Nucleus accumbens (tissue), 56 donors: ENCODE measurements at regions not wholly inside any gene's neighbourhood (a gene's known extent, or its start where the extent isn't known, plus 50 kb on each side); places are given as distances from the start of the nearest gene placed in this dataset.

Experiments used
- DNase-seq, 56 donors: peaks; one replicate each; lab custom pipeline; 2025; lab: John Stamatoyannopoulos, UW

DNA sequence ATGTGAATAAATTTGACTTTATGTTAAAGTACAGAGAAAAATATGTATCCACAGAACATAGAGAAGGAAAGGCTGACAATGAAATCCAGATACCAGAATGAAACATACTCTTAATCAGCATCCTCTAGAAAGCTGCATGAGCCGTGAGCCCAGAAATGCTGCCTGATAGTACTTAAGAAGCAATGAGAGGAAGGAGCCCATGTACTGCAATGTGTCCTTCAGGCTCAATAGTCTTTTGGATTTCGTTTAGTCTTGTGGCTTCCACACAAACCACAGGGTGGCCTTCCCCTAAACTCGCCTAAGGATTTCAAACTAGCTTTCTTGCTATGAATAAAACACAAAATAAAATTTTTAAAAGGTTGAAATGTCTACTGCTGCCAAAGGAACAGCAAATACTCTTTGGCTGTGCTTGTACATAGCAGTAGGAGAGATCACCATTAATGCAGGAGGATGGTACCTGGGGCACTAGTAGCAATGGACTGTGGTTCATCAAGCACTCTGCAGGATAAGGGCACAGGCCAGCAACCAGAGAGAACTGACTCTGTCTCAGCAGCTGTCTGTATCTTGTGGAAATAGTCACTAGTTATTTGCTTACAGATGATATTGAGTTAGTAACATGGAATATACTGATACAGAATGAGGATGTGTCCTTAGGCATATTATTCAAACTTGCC lies 988.3 kb upstream of the LRFN5 start:
- no peak for DNase-seq

DNA sequence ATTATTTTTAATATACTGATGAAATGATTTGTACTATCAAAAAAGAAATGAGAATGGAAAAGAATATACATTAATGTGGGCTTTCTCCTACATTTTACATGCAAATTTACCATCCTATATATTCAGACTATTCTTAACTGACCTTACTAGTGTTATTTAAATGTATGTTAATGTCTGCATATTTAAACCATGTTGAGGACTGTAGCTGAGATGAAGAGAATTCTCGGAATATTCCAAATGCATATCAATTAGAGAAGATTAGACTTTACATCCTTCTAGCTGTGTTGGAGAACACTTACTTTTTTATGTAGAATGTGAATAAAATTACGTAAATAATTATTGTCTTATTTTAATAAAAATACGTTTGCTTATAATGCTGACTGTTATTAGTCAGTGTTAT lies 990.1 kb upstream of the LRFN5 start:
- DNase-seq: no peak

DNA sequence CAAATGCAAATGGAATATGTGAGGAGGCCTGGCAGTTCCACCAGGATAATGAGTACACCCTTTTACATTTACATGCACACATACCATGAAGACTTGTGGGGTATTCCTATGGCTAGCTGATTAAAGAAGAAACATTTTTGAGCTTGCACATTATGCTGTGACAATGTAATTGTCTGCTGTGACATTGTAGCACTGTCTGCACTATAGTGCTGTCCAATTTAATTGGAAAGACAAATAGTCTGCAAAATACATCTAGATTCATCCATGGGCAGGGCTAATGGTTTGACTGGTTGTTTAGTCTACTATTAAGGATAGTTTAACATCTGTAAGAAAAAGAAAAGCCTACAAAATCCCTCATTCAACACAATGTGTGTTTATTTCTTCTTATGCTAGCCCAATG lies 1005.6 kb upstream of the LRFN5 start:
- DNase-seq: no peak

DNA sequence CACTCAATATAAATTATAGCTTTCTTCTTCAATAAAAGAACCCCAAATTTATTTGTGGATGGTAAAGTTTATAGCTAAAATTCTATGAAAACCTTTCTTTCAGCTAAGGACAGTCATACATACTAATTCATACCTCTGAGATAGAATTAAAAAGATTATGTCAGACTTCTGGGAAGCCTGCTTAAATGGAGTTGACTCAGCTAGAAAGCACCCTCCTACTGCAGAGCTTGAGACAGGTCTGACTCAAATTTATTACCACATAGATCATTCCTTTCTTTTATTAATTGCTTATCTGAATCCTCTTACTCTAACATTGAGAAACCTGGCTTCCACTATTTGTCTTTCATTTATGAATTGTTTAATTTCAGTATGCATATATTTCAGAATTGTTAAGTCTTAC lies 1007.0 kb upstream of the LRFN5 start:
- peak in 1 of 56 donors; percentile 2 for DNase-seq

DNA sequence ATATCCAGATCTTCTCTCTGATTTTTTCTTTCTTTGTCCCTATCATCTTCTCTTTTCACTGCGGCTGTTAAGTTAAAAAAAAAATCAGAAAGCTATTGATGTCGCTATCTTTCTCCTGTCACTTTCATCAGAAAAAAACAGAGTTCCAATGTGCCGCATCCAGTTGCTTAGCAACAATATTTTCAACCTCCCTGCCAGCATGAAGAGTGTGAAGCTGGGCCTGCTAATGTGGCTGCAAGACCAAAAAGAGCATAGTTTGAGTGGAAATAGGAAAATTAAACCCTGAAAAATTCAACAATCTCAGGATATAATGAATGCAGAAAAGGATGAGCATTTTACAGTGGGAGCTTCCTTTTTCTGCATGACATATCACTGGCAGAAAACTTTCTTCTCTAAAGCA lies 1025.4 kb upstream of the LRFN5 start:
- DNase-seq: no peak

DNA sequence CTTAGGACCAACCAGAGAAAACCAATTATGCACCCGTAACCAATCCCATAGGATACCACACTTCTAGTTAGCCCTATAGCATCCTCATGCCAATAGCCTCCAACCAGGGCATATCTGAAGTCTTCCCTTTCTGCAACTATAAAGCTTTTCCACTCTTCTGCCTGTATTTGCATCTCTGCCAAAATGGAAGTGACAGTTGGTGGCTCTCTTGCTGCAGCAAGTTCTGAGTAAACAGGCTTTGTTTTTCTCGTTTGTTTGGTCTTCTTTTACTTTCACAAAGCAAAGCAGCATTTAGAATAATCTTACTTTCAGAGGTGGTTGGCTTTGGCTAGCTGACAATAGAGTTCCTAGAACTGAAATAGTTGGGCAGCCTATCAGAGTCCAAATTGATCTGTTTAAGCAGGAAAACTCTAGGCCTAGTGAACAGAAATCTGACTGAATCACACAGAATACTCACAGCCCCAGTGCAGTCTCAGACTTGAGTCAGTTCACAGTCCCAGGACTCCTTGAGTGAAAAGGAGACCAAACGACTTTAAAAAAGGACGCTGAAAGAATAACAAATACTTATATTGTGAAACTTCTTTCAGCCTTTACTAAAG lies 1029.7 kb upstream of the LRFN5 start:
- DNase-seq: no peak

DNA sequence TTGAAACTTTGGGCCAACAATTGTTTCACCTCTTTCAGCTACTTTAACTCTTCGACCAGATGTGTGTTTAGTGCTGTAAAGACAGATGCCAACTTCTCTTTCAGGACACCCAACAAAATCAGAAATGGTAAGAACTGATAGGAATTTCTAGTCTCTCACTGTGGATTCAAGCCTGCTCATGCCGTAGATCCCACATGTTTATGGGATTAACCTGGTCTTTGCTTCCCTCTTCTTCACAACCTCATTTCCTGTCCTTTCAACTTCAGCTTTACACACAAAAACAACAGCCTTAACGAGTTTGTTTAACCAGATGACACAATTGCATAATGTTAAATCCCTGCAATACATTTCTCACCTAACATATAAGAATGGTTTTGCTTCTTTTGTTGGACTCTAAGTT lies 1031.9 kb upstream of the LRFN5 start:
- no peak for DNase-seq

DNA sequence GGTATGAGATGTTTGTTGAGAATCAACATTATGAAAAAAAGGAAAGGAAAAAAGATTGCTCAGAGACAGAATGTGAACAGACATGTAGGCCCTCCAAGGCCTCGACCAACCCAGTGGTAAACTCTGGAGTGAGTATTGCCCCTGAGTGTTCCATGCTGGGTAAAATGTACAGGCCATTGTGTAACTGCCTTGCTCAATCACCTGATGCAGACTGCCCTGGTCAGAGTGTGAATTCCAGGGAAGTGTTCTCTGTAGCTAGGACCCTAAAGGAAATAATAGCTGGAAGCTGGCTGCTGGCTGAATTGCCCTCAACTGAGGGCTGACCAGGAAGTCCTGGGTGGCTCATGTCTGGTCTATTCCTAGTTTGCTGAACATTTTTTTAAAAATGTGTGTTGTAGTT lies 1081.4 kb upstream of the LRFN5 start:
- DNase-seq: no peak

DNA sequence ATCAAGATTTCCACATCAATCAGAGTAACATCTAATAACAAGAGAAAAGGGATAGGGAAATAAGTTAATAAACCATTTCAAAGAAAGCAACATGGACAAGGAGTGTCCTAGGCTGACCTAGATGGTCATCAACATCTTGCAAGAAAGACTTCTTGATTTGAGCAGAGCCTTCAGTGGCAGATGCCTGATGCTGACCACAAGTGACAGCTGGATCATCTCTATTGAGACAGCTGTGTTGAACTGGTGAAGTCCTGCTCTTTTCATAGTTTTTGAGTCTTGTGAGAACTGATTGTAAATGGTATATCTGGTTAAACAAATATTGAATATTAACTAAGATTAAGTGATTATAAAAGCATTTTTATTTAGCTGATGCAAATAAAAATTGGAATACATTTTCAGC lies 1083.6 kb upstream of the LRFN5 start:
- DNase-seq: no peak

DNA sequence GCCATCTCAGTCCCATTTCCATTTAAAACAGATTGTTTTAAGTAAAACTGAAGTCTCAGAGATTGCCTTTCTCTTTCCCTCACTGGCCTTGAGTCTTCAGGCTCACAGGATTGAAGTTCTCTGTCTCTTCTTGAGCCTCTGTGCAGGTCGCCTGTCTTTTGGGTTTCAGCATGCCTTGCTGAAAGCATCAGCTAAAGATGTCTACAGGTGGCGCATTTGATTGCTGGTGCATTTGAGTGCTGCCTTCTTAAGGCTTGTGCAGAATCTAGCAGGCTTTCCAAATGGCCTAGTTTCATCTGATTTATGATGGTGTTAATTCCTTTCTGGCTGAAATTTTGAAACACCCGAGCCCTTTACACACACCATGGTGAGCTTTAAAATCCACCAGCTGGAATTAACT lies 1062.2 kb upstream of the FBXO33 start:
- no peak for DNase-seq

DNA sequence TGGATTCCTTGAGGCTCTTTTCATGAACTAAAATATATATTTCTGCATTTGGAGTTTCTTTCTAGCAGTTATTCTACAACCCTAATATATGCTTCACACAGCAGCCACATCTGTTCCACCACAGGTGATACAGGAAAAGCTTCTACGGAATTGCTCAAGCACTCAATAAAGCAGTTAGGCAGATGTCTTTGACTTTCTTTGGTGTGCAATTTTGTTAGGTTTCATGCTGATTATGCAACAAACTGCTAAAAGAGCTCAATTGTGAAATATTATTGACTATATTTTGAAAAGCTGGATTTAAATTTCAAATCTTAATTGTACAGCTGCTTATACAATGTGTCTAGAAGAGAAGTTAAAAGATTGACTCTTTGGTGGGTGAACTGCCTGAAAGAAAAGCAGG lies 1055.6 kb upstream of the FBXO33 start:
- DNase-seq: no peak

DNA sequence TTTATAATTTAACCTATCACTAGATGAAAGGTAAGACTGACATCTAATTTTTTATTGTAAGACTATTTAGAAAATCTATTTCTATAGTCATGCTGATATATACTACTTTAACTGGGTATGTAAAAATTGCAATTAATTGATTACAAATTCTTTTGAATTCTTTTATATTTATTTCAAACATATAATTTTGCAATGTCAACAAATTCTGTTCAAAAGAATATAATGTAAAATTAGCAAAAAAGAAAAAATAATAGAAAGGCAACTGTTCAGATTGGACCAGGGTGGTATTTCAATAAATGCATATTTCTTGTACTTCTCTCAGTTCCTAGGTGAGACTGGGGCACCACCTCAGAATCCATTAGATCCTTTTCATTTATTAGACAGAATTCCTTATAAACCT lies 1053.5 kb upstream of the FBXO33 start:
- DNase-seq: no peak

DNA sequence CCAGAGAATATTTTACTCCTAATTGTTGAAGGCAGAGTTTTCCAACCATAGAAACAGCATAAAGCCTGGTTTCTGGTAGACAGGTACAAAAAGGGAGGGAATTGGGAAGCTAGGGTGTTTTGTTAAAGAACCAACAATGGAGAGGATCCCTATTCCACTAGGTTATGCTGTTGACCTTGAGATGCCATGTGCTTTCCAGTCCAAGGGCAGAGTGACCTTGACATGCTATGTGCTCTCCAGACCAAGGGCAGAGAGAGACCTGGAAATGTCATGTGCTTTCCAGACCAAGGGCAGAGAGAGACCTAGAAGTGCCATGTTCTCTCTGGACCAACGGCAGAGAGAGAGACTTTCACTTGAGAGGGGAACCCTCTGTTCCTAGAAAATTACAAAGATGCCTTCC lies 1043.8 kb upstream of the FBXO33 start:
- DNase-seq: no peak

DNA sequence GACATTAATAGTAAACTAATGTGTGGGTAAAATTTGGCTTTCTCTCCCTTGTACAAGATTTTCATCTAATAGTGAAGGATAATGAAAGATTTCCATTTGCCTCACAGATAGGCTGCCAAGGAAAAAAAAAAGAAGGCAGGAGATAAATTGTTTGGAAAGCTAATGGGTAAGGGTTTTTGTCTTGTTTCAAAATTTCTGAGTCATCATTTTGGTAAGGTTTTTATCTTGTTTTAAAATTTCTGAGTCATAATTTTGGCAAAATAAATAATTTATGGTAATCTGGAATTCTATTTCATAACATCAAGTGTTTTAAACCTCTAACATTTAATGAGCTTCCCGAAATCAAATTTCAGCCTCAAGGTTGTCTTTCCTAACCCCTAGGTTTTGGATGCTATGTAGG lies 1035.7 kb upstream of the FBXO33 start:
- DNase-seq: no peak

DNA sequence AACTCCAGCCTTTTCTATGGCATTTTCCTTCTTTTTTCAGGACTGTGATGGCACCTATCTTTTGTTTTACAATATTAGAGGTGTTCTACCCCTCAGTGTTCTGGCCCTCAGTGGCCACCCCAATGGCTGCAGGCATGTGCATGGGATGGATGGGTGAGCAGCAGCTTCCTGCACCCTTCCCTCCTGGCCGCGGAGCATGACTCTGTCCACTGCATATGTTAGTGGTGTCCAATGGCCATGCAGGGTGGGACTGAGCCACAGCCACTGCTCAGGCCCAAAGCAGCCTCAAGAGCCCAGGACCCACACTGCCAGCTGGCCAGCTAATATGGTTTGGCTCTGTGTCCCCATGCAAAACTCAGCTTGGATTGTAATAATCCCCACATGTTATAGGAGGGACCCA lies 1032.3 kb upstream of the FBXO33 start:
- DNase-seq: no peak

DNA sequence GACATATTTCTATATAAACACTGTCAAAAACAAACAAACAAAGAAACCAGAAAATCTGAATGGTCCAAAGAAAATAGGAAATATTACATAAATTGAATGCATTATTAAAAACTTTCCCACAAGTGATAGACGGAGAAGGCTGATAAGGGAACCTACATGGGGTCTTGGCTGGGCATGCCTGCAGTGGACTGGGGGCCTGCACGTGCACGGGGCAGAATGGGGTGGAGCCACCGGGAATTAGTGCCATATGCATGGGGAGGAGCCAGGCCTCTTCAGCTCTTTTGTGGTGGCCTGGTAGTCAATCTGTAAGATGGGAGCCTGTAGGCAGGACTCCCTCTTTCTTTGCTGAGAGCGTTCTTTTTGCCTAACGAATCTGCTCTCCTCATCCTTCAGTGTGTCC lies 1031.7 kb upstream of the FBXO33 start:
- no peak for DNase-seq

DNA sequence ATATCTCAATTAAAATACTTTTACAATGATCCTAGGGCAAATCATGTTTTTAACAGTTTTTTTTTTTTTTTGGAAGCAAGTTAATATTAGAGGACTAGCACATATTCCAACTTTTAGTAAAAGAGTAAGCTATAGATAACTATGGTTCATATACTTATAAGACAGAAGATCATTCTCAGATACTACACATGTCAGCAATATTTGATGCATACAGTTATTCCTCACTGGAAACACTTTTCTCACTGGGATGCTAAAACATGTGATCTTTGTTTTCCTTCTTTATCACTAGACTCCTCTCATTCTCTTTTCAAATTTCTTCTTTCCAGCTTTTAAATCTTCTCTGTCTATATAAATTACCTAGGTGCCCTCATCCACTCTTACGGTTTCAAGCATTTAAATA lies 1020.4 kb upstream of the FBXO33 start:
- no peak for DNase-seq

DNA sequence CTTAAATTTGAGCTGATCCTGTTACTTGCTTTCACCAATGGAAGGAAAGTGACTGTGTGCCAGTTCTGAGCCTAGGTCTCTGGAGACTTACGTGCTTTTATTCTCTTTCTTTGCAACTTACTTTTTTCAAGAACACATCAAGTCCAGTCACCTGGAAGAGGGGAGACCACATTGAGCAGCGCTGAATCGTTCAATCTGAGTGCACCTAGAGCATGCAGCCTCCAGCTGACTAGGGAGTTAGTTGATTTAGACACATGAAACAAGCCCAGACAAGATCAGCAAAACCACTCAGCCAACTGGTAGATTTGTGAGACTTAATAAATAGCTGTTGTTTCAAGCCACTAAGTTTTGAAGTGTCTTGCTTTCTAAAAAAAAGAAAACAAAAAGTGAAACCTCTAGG lies 1014.8 kb upstream of the FBXO33 start:
- DNase-seq: no peak

DNA sequence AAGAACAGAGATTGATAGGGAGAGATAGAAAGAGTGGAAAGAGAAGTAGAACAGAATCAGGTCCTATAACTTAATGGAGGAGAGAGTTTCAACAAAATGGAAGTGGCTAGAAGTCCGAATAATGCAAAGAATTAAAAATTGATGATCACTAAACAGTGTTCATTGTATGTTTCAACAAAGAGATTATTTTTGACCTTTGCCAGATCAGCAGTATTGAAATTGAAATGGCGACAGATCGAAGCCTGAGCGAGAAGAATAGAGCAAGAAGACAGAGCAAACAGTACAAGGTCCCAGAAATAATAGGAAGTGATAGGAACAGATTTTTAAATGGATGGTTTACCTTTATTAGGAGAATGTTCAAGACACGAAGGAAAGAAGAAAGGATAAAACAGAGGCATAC lies 1012.8 kb upstream of the FBXO33 start:
- no peak for DNase-seq

DNA sequence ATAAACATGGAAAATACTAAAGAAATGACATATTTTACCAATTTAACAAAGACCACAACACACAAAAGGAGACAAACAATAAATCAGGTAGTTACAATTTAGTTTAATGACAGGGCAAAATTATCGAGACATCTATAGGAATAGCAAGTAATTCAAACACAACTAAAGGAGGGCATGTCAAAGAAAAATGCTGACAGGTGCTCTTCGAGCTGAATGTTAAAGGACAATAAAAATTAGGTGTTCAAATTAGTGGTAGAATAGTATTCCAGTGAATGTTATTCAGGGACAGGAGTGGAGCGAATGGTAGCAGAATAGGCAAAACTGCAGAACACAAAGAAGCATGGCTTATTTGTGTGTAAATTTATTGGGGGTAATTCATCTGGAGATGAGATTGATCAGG lies 1004.3 kb upstream of the FBXO33 start:
- DNase-seq: no peak

DNA sequence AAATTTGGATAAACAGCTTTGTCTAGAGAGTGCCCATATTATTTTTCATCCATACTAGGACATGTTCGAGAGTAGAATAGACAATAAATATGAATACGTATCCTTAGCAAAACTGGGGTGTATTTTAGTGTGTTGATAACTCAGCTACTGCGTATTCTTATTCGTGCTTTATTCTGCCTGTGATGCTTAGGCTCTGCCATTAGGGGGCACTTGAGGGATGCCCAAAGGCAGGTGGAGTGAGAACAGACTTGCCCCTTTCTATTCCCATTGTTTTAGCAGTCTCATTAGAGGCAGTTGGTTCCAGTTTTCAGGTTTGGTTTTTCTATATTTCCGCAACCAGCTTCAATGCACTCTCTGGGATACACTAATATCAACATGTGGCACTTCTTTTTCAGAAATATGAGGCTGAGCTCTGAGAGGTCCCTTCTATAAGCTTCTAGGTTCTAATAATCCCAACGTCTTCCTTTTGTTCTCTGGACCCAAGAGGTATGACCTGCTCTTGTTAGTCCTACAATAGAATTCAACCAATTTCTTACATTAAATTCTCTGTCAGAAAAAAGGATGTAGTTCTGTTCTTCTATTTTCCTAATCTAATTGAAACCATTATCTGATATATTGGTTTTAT lies 985.7 kb upstream of the FBXO33 start:
- DNase-seq: peak in 6 of 56 donors; percentile 0 to 20 (median 3)

DNA sequence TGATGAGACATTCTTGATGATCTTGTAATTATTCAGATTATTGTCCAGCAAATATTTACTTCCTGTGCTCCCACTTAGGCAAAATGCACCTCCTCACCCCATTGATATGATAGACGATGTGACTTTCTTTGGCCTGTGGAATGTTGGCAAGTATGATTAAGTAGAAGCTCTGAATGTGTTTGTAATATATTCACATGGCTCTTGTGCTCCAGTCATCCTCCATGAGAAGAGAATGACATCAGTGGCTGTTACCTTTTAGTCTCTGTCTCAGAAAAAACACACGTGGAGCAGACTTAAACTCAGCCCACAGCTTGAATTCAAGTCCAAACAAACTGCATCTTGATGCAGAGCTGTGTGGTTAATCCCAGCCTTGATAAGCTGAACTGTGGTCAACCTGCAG lies 984.3 kb upstream of the FBXO33 start:
- no peak for DNase-seq
